Right atrium auricular region (tissue), 2 donors: ENCODE measurements at regions not wholly inside any gene's neighbourhood (a gene's known extent, or its start where the extent isn't known, plus 50 kb on each side); places are given as distances from the start of the nearest gene placed in this dataset.

ENCODE experiments used
- DNase-seq: peaks from one replicate; pipeline ENCODE4 v3.0.0-alpha.2; 2019; ENCODE audit warnings: low spot score
- H3K27ac ChIP-seq, 2 donors: fragments of 200-600 bp; sonication (generic); 1 replicate in 1 of 2; 2 replicates in 1 of 2; pipeline ENCODE4 v1.5.1; 2016 to 2019
- H3K27me3 ChIP-seq, 2 donors: fragments of 200-600 bp; sonication (generic); one replicate each; pipeline versions ENCODE4 v1.5.1 to v1.6.0; 2017 to 2019
- H3K36me3 ChIP-seq: fragments of 200-600 bp; sonication (generic); one replicate; pipeline ENCODE4 v1.5.1; 2016
- H3K4me1 ChIP-seq, 2 donors: fragments of 200-600 bp; sonication (generic); one replicate each; pipeline versions ENCODE4 v1.5.1 to v1.6.0; 2017 to 2019
- H3K4me3 ChIP-seq, 2 donors: fragments of 200-600 bp; sonication (generic); 1 replicate in 1 of 2; 2 replicates in 1 of 2; pipeline ENCODE4 v1.5.1; 2017 to 2019; ENCODE audit warnings: mild to moderate bottlenecking in 1 of 2, moderate library complexity in 1 of 2
- H3K9me3 ChIP-seq, 2 donors: fragments of 200-600 bp; sonication (generic); one replicate each; pipeline ENCODE4 v1.5.1; 2019
- TF ChIP-seq, protein P1 (sequence below), 2 donors: fragments of 200-600 bp; sonication (generic); IDR thresholded peaks; one replicate each; pipeline ENCODE4 v1.5.1; 2019; ENCODE audit warnings: antibody characterized with exemption in 2 of 2

DNA sequence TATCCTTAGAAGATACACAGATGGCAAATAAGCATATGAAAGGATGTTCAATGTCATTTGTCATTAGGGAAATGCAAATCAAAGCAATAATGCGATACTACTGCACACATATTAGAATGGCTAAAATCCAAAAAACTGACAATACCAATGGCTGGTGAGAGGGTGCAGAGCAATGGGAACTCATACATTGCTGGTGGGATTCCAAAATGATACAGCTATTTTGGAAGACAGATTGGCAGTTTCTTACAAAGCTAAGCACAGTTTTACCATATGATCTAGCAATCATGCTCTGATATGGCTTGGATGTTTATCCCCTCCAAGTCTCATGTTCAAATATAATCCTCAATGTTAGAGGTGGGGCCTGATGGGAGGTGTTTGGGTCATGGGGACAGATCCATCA, 122.6 kb downstream of the KCTD15 start:
- Histone ChIP-seq H3K4me1 (no peaks in the 10 kb centered on the region), H3K4me3 (no peak overlapping the region), H3K36me3 (no peaks in the 10 kb centered on the region), H3K9me3 (no peaks in the 10 kb centered on the region), H3K27ac (no peak overlapping the region), H3K27me3 (no peaks in the 10 kb centered on the region)
- DNase-seq: no peak
- TF ChIP-seq, protein P1, sequence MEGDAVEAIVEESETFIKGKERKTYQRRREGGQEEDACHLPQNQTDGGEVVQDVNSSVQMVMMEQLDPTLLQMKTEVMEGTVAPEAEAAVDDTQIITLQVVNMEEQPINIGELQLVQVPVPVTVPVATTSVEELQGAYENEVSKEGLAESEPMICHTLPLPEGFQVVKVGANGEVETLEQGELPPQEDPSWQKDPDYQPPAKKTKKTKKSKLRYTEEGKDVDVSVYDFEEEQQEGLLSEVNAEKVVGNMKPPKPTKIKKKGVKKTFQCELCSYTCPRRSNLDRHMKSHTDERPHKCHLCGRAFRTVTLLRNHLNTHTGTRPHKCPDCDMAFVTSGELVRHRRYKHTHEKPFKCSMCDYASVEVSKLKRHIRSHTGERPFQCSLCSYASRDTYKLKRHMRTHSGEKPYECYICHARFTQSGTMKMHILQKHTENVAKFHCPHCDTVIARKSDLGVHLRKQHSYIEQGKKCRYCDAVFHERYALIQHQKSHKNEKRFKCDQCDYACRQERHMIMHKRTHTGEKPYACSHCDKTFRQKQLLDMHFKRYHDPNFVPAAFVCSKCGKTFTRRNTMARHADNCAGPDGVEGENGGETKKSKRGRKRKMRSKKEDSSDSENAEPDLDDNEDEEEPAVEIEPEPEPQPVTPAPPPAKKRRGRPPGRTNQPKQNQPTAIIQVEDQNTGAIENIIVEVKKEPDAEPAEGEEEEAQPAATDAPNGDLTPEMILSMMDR (IDR thresholded peaks at IDR 0.05): no peak

DNA sequence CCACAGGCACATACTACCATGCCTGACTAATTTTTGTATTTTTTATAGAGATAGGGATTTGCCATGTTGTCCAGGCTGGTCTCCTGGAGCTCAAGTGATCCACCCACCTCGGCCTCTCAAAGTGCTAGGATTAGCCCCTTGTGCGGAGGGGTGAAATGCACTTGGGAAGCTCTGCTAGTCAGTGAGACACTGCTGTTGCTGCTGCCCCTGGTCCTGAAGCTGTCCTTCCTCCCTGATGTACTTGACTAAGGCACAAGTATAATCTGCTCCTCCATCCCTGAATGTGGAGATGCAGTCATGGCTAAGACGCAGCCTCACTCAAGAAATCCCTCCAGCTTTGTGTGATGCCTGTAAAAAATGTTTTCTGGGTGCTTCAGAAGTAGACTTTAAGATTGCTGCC, 124.5 kb downstream of the KCTD15 start:
- H3K4me3 ChIP-seq: no peak overlapping the region
- H3K9me3 ChIP-seq: no peaks in the 10 kb centered on the region
- H3K36me3 ChIP-seq: no peaks in the 10 kb centered on the region
- TF ChIP-seq, protein P1 (IDR thresholded peaks at IDR 0.05): no peak
- no peaks in the 10 kb centered on the region for H3K4me1 ChIP-seq
- H3K27ac ChIP-seq: no peak overlapping the region
- DNase-seq: no peak
- H3K27me3 ChIP-seq: no peaks in the 10 kb centered on the region

DNA sequence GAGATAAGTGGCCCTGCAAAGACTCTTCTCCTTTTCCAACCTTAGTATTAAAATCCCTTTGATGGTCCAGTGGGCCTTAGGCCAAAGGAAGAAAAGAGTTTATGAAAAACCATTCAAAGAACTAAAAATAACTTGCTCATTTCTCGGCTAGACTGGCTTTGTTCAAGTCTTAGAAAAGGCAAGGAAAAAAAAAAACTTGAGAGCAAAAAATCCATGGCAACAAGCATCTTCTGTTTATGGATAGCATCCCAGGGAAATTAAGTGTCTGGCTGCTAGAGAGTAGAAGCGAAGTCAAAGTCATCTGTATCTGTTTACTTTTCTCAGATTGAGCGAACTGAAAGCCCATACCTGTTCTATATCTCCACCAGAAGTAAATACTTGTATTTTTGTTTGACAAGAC, 129.6 kb downstream of the KCTD15 start:
- TF ChIP-seq, protein P1 (IDR thresholded peaks at IDR 0.05): no peak
- H3K27ac ChIP-seq: no peak overlapping the region
- no peaks in the 10 kb centered on the region for H3K4me1 ChIP-seq
- H3K27me3 ChIP-seq: no peaks in the 10 kb centered on the region
- no peak overlapping the region for H3K4me3 ChIP-seq
- no peaks in the 10 kb centered on the region for H3K36me3 ChIP-seq
- H3K9me3 ChIP-seq: no peaks in the 10 kb centered on the region
- no peak for DNase-seq

DNA sequence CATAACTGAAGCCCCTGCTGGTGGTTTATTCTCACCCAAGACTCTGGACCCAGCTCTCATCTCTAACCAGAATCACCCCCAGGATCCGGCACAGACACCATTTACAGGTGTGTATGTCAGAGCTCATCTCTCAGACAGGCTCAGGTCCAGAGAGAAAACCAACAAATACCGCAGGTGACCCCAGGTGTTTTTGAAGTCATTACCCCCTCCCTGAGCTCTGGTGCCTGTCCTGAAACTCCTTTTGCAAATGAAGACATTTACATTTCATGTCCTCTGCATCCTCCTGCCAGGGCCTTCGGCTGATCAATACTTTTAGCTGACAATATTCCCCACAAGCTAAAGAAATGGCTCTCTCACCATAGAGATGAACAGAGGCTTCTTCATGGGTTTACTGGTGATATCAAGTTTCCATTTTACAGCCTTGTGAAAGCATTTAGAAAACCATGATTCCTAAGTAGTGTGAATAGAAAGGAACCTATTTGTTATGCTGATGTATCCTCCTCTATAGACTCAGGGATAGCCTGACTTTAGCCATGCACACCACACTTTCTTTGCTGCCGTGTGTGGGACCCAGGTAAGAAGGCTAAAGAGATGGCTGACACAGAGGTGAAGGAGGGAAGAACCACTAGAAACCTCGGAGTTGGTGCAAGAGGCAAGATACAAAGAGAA, 131.3 kb downstream of the KCTD15 start:
- Histone ChIP-seq H3K36me3 (no peaks in the 10 kb centered on the region), H3K4me1 (no peaks in the 10 kb centered on the region), H3K4me3 (no peak overlapping the region), H3K9me3 (peaks cover 0 to under 1% of the 10 kb centered on the region in 2 donors), H3K27me3 (no peaks in the 10 kb centered on the region), H3K27ac (no peak overlapping the region)
- TF ChIP-seq, protein P1 (IDR thresholded peaks at IDR 0.05): no peak
- DNase-seq: no peak

DNA sequence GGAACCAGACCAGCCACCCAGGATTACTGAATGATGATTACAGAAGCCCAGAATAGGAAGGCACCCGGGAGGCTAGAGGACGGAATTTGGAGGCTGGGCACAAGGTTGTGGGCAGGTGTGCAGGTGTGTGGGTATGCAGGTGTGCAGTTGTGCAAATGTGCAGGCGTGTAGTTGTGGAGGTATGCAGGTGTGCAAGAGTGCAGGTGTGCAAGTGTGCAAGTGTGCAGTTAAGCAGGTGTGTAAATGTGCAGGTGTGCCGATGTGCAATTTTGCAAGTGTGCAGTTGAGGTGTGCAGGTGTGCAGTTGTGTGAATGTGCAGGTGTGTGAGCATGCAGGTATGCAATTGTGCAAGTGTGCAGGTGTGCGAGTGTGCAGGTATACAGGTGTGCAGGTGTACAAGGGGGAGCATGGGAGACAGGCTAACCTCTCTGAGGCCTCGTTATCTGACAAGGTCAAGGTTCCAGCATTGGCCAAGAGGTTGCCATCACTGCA, 131.8 kb downstream of the KCTD15 start:
- H3K4me3 ChIP-seq: no peak overlapping the region
- no peak overlapping the region for H3K27ac ChIP-seq
- no peaks in the 10 kb centered on the region for H3K36me3 ChIP-seq
- no peak for DNase-seq
- TF ChIP-seq, protein P1 (IDR thresholded peaks at IDR 0.05): no peak
- peaks cover 0 to 6% of the 10 kb centered on the region in 2 donors for H3K9me3 ChIP-seq
- no peaks in the 10 kb centered on the region for H3K27me3 ChIP-seq
- H3K4me1 ChIP-seq: no peaks in the 10 kb centered on the region

DNA sequence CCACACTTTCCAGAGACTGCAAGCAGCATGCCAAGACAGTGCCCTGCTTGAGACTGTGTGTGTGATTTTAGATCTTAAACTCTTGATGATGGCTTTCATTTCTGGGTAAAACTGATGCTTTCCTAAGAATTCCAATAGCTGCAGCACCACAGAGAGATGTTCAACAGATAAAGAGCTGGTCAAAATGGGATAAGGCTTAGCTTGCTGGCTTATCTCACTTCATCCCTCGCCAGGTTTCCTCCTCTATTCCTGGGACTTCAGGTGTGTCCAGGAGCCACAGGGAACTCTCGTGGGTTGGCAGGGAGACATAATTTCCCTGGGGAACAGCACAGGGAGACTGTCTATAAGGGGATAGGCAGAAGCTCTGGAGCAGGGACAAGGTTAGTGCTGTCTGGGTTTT, 137.3 kb downstream of the KCTD15 start:
- no peak overlapping the region for H3K27ac ChIP-seq
- TF ChIP-seq, protein P1 (IDR thresholded peaks at IDR 0.05): no peak
- no peaks in the 10 kb centered on the region for H3K27me3 ChIP-seq
- no peak overlapping the region for H3K4me3 ChIP-seq
- H3K4me1 ChIP-seq: no peaks in the 10 kb centered on the region
- peaks cover 0 to 20% of the 10 kb centered on the region in 2 donors for H3K9me3 ChIP-seq
- H3K36me3 ChIP-seq: no peaks in the 10 kb centered on the region
- no peak for DNase-seq
